ENCODE measurements at regions not wholly inside any gene's neighbourhood (a gene's known extent, or its start where the extent isn't known, plus 50 kb on each side); places are given as distances from the start of the nearest gene placed in this dataset.
A peak's percentile ranks its signal among the peaks of the same experiment; 100 is the strongest.

- H3K9me3 ChIP-seq, result no peaks in the 10 kb centered on the region
- H3K36me3 ChIP-seq (replicated peaks), result no peaks in the 10 kb centered on the region
- in situ Hi-C loops (cut with MboI; ENCODE audit: low sequenced_read_pairs), result no loop called here
- H3K27me3 ChIP-seq (ENCODE audit: low read depth), result no peaks in the 10 kb centered on the region
- H3K4me1 ChIP-seq, result no peaks in the 10 kb centered on the region
- DNase-seq (ENCODE audit: low spot score in 2 of 2), result no peak
- no peak overlapping the region for H3K4me3 ChIP-seq
Measured at GRCh38 chr2:79453918-79454317, 58.9 kb upstream of the CTNNA2 start.

DNA sequence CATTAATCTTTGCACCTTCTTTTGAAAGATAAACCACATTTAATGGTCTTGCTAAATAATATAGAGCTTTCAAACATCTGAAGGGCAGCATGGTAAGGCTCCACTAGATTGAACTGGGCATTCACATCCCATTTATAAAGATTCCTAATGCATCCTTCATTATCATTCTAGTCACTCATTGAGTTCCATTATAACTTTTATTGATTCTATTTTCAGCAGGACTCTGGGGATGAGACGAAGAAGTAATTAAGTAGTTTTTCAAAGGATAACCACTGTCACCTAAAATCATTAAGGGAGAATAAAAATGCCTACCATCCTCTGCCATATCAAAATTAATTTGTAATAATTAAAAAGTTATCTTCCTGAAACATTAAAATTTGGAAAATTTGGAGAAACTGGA lies 60.2 kb upstream of the CTNNA2 start:
- no peak overlapping the region for H3K4me3 ChIP-seq
- in situ Hi-C loops (cut with MboI; ENCODE audit: low sequenced_read_pairs), result no loop called here
- no peaks in the 10 kb centered on the region for H3K27me3 ChIP-seq (ENCODE audit: low read depth)
- no peaks in the 10 kb centered on the region for H3K9me3 ChIP-seq
- no peaks in the 10 kb centered on the region for H3K4me1 ChIP-seq
- H3K36me3 ChIP-seq (replicated peaks), result no peaks in the 10 kb centered on the region
- DNase-seq (ENCODE audit: low spot score in 2 of 2), result no peak

- in situ Hi-C loops (cut with MboI; ENCODE audit: low sequenced_read_pairs), result no loop called here
- no peaks in the 10 kb centered on the region for H3K9me3 ChIP-seq
- H3K4me1 ChIP-seq, result no peaks in the 10 kb centered on the region
Measured at GRCh38 chr2:79447463-79447862, 65.4 kb upstream of the CTNNA2 start.

DNA sequence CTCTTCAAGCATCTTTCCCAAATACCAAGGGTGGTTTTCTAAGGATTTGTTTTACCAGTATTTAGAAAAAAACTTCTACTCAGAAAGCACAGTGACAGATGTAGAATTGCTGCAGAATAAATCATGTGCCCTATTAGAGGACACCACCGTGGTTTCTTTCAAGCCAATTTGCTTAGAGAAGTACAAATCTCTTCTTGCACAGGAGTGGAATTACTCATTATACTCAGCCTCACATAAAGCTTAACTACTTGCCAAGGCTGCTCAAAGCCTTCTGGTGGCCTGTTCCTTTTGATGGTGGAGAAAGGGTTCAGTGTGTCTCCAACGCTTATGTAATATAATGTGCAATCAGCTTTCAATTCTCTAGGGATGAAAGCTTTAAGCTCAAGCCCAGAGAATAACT lies 66.5 kb upstream of the CTNNA2 start:
- no peak for DNase-seq (ENCODE audit: low spot score in 2 of 2)
- no peaks in the 10 kb centered on the region for H3K9me3 ChIP-seq
- H3K27me3 ChIP-seq (ENCODE audit: low read depth), result no peaks in the 10 kb centered on the region
- H3K4me3 ChIP-seq, result no peak overlapping the region
- in situ Hi-C loops (cut with MboI; ENCODE audit: low sequenced_read_pairs), result no loop called here
- no peaks in the 10 kb centered on the region for H3K36me3 ChIP-seq (replicated peaks)
- H3K4me1 ChIP-seq, result no peaks in the 10 kb centered on the region

More at GRCh38 chr2:79447463-79447862, 65.4 kb upstream of the CTNNA2 start:
- Histone ChIP-seq H3K4me3 (no peak overlapping the region), H3K27me3 (ENCODE audit: low read depth) (no peaks in the 10 kb centered on the region), H3K36me3 (replicated peaks) (no peaks in the 10 kb centered on the region)
- no peak for DNase-seq (ENCODE audit: low spot score in 2 of 2)

DNA sequence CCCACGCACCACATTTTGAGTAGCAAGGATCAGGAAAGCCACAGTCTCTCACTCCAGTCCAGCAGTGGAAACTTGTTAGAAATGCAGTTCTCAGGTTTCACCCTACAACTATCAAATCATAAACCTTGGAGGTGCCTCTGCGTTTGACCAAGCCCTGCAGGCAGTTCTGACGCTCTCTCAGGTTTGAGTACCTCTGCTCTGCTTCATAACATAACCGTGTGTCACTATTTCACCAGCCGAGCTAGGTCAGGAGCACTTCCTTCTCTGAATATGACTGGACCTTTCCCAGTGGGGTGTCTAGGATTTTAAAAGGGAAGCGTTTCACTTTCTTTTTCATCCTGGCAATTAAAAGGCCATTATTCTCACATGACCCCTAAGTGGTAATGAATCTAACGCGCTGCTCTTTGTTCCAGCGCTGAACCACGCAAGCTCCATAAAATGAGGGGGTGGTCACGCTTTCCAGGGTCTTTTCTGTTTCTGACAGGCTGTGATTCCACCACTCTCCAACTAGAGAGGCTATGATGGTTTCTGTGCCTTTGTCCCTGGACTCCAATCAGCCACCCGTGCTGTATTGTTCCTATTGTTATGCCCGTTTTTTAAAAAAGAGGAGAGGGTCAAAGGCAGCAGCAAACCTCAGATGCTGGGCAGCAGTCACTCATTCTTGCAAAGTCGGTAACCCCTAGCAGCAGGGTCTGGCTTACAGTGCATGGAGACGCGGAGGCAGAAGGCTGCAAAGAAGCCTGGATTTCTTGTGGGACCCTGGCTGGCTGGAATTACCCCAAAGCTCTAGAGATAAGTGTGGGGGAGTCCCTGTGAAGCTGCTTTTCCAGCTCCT lies 75.2 kb upstream of the CTNNA2 start:
- H3K36me3 ChIP-seq (replicated peaks), result no peaks in the 10 kb centered on the region
- DNase-seq (ENCODE audit: low spot score in 2 of 2), result no peak
- in situ Hi-C loops (cut with MboI; ENCODE audit: low sequenced_read_pairs), result no loop called here
- no peaks in the 10 kb centered on the region for H3K4me1 ChIP-seq
- H3K27me3 ChIP-seq (ENCODE audit: low read depth), result no peaks in the 10 kb centered on the region
- no peaks in the 10 kb centered on the region for H3K9me3 ChIP-seq
- no peak overlapping the region for H3K4me3 ChIP-seq

- Histone ChIP-seq H3K4me1 (no peaks in the 10 kb centered on the region), H3K9me3 (no peaks in the 10 kb centered on the region), H3K27me3 (ENCODE audit: low read depth) (no peaks in the 10 kb centered on the region), H3K36me3 (replicated peaks) (no peaks in the 10 kb centered on the region), H3K4me3 (no peak overlapping the region)
- DNase-seq (ENCODE audit: low spot score in 2 of 2), result no peak
- in situ Hi-C loops (cut with MboI; ENCODE audit: low sequenced_read_pairs), result no loop called here
Measured at GRCh38 chr2:79434362-79434761, 78.5 kb upstream of the CTNNA2 start.

DNA sequence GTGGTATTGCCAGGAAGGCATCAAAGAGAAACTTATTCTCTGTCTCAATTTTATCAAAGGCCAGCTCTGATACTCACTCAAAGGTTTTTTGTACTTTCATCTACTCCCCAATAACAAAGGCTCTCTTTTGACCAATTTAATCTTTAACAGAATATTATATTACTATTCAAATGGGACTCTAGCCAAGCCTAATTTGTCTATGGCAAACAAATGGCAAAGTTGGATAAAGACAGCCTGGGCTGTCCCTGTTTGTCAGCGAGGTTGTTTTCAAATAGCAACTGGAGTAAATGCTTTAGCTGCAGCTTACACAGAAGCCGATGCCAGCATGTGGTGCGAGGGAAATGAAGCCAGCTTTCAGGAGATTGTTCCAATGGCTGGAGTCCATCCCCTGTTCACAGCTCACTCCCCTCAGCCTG lies 80.1 kb upstream of the CTNNA2 start:
- H3K4me3 ChIP-seq, result no peak overlapping the region
- H3K27me3 ChIP-seq (ENCODE audit: low read depth), result no peaks in the 10 kb centered on the region
- no peaks in the 10 kb centered on the region for H3K4me1 ChIP-seq
- no peak for DNase-seq (ENCODE audit: low spot score in 2 of 2)
- in situ Hi-C loops (cut with MboI; ENCODE audit: low sequenced_read_pairs), result no loop called here
- H3K9me3 ChIP-seq, result no peaks in the 10 kb centered on the region
- H3K36me3 ChIP-seq (replicated peaks), result no peaks in the 10 kb centered on the region

- no peak for DNase-seq (ENCODE audit: low spot score in 2 of 2)
- no peak overlapping the region for H3K4me3 ChIP-seq
Measured at GRCh38 chr2:79428745-79429144, 84.1 kb upstream of the CTNNA2 start.

GRCh38 chr2:79414690-79415089 lies 98.2 kb upstream of the CTNNA2 start:
- Histone ChIP-seq H3K4me3 (no peak overlapping the region), H3K4me1 (no peaks in the 10 kb centered on the region), H3K27me3 (ENCODE audit: low read depth) (no peaks in the 10 kb centered on the region), H3K36me3 (replicated peaks) (no peaks in the 10 kb centered on the region), H3K9me3 (no peaks in the 10 kb centered on the region)
- DNase-seq (ENCODE audit: low spot score in 2 of 2), result no peak
- in situ Hi-C loops (cut with MboI; ENCODE audit: low sequenced_read_pairs), result no loop called here

More at GRCh38 chr2:79428745-79429144, 84.1 kb upstream of the CTNNA2 start:
- in situ Hi-C loops (cut with MboI; ENCODE audit: low sequenced_read_pairs), result no loop called here
- Histone ChIP-seq H3K27me3 (ENCODE audit: low read depth) (no peaks in the 10 kb centered on the region), H3K36me3 (replicated peaks) (no peaks in the 10 kb centered on the region), H3K9me3 (no peaks in the 10 kb centered on the region), H3K4me1 (no peaks in the 10 kb centered on the region)

GRCh38 chr2:79394485-79394859 lies 118.4 kb upstream of the CTNNA2 start:
- H3K4me3 ChIP-seq, result no peak overlapping the region
- H3K36me3 ChIP-seq (replicated peaks), result no peaks in the 10 kb centered on the region
- in situ Hi-C loops (cut with MboI; ENCODE audit: low sequenced_read_pairs), result no loop called here
- 0 out of 2 replicates have a peak, but pooled peaks cover 2% of the 10 kb centered on the region for H3K9me3 ChIP-seq
- H3K4me1 ChIP-seq, result no peaks in the 10 kb centered on the region
- DNase-seq (ENCODE audit: low spot score in 2 of 2), result no peak
- H3K27me3 ChIP-seq (ENCODE audit: low read depth), result no peaks in the 10 kb centered on the region

DNA sequence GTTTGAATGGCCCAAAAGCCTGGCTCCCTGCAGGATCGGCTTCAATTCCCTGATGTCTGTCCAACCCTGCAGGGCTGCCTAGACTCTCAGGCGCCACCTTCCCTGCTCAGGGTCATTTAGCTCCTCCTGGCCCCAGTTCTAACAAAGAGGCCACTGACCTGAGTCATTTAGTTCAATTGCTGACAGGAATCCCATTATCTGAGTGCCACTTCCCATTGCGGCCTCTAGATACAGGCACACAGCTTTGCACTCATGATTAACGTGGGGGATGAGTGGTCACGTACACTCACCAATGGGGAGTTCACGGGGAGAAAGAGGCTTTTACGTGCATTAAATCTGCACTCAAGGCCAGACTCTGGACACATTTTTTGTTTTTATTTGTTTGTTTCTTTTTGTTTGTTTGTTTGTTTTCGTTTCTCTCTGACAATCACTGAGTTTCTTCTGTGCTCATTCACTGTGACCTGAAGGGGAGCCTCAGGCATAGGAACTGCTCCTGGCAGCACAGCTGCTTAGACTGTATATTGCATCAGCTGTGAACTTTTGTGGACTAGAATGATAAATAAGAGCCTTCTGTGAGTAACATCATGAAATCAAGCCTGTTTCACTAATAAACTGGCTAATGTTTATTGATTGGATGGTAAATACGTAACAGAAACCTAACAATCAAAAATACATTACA lies 118.9 kb upstream of the CTNNA2 start:
- DNase-seq (ENCODE audit: low spot score in 2 of 2), result peak in 1 of 2 experiments; percentile 24

DNA sequence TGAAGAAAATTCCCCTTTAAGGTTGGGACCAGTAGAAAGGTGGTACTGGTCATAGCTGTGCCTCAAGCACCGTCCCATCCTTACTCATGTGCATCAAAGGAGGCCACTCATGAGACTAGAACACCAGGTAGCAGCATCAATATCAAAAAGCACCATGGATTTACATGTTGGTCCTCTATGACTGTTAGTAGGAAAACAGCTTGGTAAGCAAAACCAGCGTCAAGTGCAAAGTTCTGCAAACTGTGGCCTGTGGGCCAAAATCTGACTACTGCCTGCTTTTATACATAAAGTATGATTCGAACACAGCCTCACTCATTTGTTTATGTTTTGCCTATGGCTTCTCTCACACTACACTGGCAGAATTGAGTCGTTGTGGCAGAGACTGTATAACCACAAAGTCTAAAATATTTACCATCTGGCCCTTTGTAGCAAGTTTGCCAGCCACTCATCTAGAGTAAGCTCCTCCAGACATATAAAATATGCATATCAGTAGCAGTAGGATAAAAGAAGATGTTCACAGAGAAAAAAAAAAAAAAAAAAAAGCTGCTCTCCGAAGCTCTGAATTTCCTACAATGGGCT lies 119.7 kb upstream of the CTNNA2 start:
- Histone ChIP-seq H3K27me3 (ENCODE audit: low read depth) (no peaks in the 10 kb centered on the region), H3K4me1 (no peaks in the 10 kb centered on the region), H3K4me3 (no peak overlapping the region), H3K36me3 (replicated peaks) (no peaks in the 10 kb centered on the region), H3K9me3 (no peaks in the 10 kb centered on the region)
- DNase-seq (ENCODE audit: low spot score in 2 of 2), result no peak
- in situ Hi-C loops (cut with MboI; ENCODE audit: low sequenced_read_pairs), result no loop called here

More for the DNA sequence above, 118.9 kb upstream of the CTNNA2 start:
- Histone ChIP-seq H3K27me3 (ENCODE audit: low read depth) (no peaks in the 10 kb centered on the region), H3K4me1 (no peaks in the 10 kb centered on the region), H3K36me3 (replicated peaks) (no peaks in the 10 kb centered on the region), H3K9me3 (0 out of 2 replicates have a peak, but pooled peaks cover 2% of the 10 kb centered on the region), H3K4me3 (no peak overlapping the region)
- in situ Hi-C loops (cut with MboI; ENCODE audit: low sequenced_read_pairs), result no loop called here

GRCh38 chr2:79389481-79389880 lies 123.4 kb upstream of the CTNNA2 start:
- no peak for DNase-seq (ENCODE audit: low spot score in 2 of 2)
- no peaks in the 10 kb centered on the region; the same call in 1 of the 2 replicates for H3K9me3 ChIP-seq

GRCh38 chr2:79388024-79388423 lies 124.8 kb upstream of the CTNNA2 start:
- in situ Hi-C loops (cut with MboI; ENCODE audit: low sequenced_read_pairs), result no loop called here
- no peaks in the 10 kb centered on the region; the same call in 1 of the 2 replicates for H3K9me3 ChIP-seq
- no peak overlapping the region for H3K4me3 ChIP-seq

More at GRCh38 chr2:79389481-79389880, 123.4 kb upstream of the CTNNA2 start:
- H3K4me1 ChIP-seq, result no peaks in the 10 kb centered on the region
- no peak overlapping the region for H3K4me3 ChIP-seq
- no peaks in the 10 kb centered on the region for H3K27me3 ChIP-seq (ENCODE audit: low read depth)
- in situ Hi-C loops (cut with MboI; ENCODE audit: low sequenced_read_pairs), result no loop called here
- H3K36me3 ChIP-seq (replicated peaks), result no peaks in the 10 kb centered on the region

More at GRCh38 chr2:79388024-79388423, 124.8 kb upstream of the CTNNA2 start:
- Histone ChIP-seq H3K36me3 (replicated peaks) (no peaks in the 10 kb centered on the region), H3K4me1 (no peaks in the 10 kb centered on the region), H3K27me3 (ENCODE audit: low read depth) (no peaks in the 10 kb centered on the region)
- no peak for DNase-seq (ENCODE audit: low spot score in 2 of 2)
